Endodermal cell (in vitro differentiated cells): ENCODE measurements at regions not wholly inside any gene's neighbourhood (a gene's known extent, or its start where the extent isn't known, plus 50 kb on each side); places are given as distances from the start of the nearest gene placed in this dataset.

Experiments used
- DNase-seq: peaks from one replicate; pipeline ENCODE4 v3.0.0-alpha.2; 2017
- H3K27ac ChIP-seq: 2 replicates; pipeline ENCODE4 v1.5.1; 2013; ENCODE audit warnings: mild to moderate bottlenecking, low read depth, low read length, moderate library complexity
- H3K27me3 ChIP-seq: 2 replicates; pipeline ENCODE4 v1.6.1; 2013; ENCODE audit warnings: mild to moderate bottlenecking, low read length, moderate library complexity; ENCODE audit not compliant: insufficient read depth, control insufficient read depth, poor library complexity, severe bottlenecking
- H3K36me3 ChIP-seq: 2 replicates; pipeline ENCODE4 v1.7.0; 2013; ENCODE audit warnings: mild to moderate bottlenecking, low read length, moderate library complexity; ENCODE audit not compliant: control insufficient read depth, insufficient read depth
- H3K4me1 ChIP-seq: one replicate; pipeline ENCODE4 v1.7.0; 2013; ENCODE audit warnings: low read length; ENCODE audit not compliant: control insufficient read depth, insufficient read depth
- H3K4me3 ChIP-seq: 2 replicates; pipeline ENCODE4 v1.5.1; 2013; ENCODE audit warnings: mild to moderate bottlenecking, low read length, moderate library complexity
- H3K9ac ChIP-seq: 2 replicates; pipeline ENCODE4 v1.6.1; 2013; ENCODE audit warnings: mild to moderate bottlenecking, low read length, moderate library complexity; ENCODE audit not compliant: poor library complexity, severe bottlenecking; ENCODE audit errors: extremely low read depth
- H3K9me3 ChIP-seq: 2 replicates; pipeline ENCODE4 v1.6.1; 2013; ENCODE audit warnings: mild to moderate bottlenecking, low read length, moderate library complexity; ENCODE audit not compliant: control insufficient read depth
- H3K27ac Mint-ChIP-seq: 2 replicates; pipeline ENCODE4 v1.8.0; 2020; ENCODE audit warnings: mixed read lengths
- H3K27me3 Mint-ChIP-seq: 2 replicates; pipeline ENCODE4 v1.8.0; 2021; ENCODE audit warnings: mild to moderate bottlenecking, mixed read lengths; ENCODE audit not compliant: insufficient read depth
- H3K36me3 Mint-ChIP-seq: 2 replicates; pipeline ENCODE4 v1.8.0; 2020; ENCODE audit warnings: low read depth, mixed read lengths
- H3K4me1 Mint-ChIP-seq: 2 replicates; pipeline ENCODE4 v1.8.0; 2020; ENCODE audit warnings: mixed read lengths
- H3K4me3 Mint-ChIP-seq: 2 replicates; pipeline ENCODE4 v1.8.0; 2020; ENCODE audit warnings: mild to moderate bottlenecking, moderate library complexity, mixed read lengths
- H3K9me3 Mint-ChIP-seq: 2 replicates; pipeline ENCODE4 v1.8.0; 2020; ENCODE audit warnings: mild to moderate bottlenecking, mixed read lengths
- WGBS, 2 experiments: methylation state at CpG; one replicate each; pipeline versions ENCODE4 v1.1.5 to v1.1.7; 2013; ENCODE audit warnings: missing lambda C conversion rate in 2 of 2, mixed read lengths in 1 of 2; ENCODE audit not compliant: insufficient coverage in 1 of 2, insufficient read length in 1 of 2; 5-methylcytosine and 5-hydroxymethylcytosine counted together
- TF ChIP-seq, protein P1 (sequence below): fragments of 200-600 bp; sonication (generic); conservative IDR thresholded peaks from 2 replicates; pipeline ENCODE4 v1.5.0; 2021; ENCODE audit warnings: antibody characterized with exemption, mild to moderate bottlenecking

- H3K4me1 ChIP-seq = no peaks in the 10 kb centered on the region
- no peaks in the 10 kb centered on the region for H3K4me1 Mint-ChIP-seq
- no peak overlapping the region for H3K9ac ChIP-seq
- H3K27me3 Mint-ChIP-seq = no peaks in the 10 kb centered on the region
- no peak overlapping the region for H3K27ac Mint-ChIP-seq
- H3K27ac ChIP-seq = no peak overlapping the region
- no peak for DNase-seq
- no peaks in the 10 kb centered on the region for H3K9me3 Mint-ChIP-seq
- no peaks in the 10 kb centered on the region for H3K9me3 ChIP-seq
- TF ChIP-seq, protein P1, sequence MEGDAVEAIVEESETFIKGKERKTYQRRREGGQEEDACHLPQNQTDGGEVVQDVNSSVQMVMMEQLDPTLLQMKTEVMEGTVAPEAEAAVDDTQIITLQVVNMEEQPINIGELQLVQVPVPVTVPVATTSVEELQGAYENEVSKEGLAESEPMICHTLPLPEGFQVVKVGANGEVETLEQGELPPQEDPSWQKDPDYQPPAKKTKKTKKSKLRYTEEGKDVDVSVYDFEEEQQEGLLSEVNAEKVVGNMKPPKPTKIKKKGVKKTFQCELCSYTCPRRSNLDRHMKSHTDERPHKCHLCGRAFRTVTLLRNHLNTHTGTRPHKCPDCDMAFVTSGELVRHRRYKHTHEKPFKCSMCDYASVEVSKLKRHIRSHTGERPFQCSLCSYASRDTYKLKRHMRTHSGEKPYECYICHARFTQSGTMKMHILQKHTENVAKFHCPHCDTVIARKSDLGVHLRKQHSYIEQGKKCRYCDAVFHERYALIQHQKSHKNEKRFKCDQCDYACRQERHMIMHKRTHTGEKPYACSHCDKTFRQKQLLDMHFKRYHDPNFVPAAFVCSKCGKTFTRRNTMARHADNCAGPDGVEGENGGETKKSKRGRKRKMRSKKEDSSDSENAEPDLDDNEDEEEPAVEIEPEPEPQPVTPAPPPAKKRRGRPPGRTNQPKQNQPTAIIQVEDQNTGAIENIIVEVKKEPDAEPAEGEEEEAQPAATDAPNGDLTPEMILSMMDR = no peak
- H3K4me3 ChIP-seq = no peak overlapping the region
- no peaks in the 10 kb centered on the region for H3K27me3 ChIP-seq
- no peak overlapping the region for H3K4me3 Mint-ChIP-seq
- H3K36me3 ChIP-seq = no peaks in the 10 kb centered on the region
- H3K36me3 Mint-ChIP-seq = no peaks in the 10 kb centered on the region
- 77% methylated on average over 2 of the region's 2 CpGs; no CpG with 5 or more reads in 1 of the 2 experiments for WGBS, 2 experiments
These were observed 96.7 kb upstream of the RGS18 start for GRCh38 chr1:192061556-192061955.

DNA sequence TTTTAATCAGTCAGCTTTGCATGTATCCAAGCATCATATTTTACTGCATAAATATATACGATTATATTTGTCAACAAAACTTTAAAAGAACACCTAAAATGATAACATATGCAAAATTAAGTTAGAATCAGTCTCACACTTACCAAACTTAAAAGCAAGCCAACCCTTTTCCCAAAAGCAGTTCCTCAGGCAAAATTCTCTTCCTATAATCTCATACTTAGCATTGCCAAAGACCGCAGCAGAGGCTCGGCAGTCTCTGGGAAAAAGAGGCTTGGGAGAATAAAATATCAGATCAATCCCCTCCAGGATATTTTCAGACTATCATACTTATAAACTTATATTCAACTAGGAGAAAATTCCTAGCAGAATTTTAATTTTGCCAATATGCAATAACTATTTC lies 93.2 kb upstream of the RGS18 start:
- Mint-ChIP-seq H3K4me1 (no peaks in the 10 kb centered on the region), H3K27ac (no peak overlapping the region), H3K36me3 (no peaks in the 10 kb centered on the region), H3K4me3 (no peak overlapping the region), H3K27me3 (no peaks in the 10 kb centered on the region), H3K9me3 (no peaks in the 10 kb centered on the region)
- DNase-seq = no peak
- WGBS, 2 experiments = 93% methylated on average over 3 of the region's 3 CpGs; no CpG with 5 or more reads in 1 of the 2 experiments
- Histone ChIP-seq H3K4me1 (no peaks in the 10 kb centered on the region), H3K9ac (no peak overlapping the region), H3K4me3 (no peak overlapping the region), H3K9me3 (no peaks in the 10 kb centered on the region), H3K27ac (no peak overlapping the region), H3K27me3 (no peaks in the 10 kb centered on the region), H3K36me3 (no peaks in the 10 kb centered on the region)
- TF ChIP-seq, protein P1 = no peak

DNA sequence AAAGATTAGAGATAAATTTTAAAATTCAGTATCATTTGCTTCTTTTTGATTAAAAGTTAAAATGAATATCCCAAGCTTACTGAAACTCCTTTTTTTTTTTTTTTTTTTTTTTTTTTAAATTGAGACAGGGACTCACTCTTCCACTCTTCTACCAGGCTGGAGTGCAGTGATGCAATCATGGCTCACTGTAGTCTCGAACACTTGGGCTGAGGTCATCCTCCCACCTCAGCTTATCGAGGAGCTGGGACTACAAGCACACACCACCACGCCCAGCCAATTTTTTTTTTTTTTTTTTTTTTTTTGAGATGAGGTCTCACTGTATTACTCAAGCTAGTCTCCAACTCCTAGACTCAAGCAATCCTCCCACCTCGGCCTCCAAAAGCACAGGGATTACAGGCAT lies 92.1 kb upstream of the RGS18 start:
- no peaks in the 10 kb centered on the region for H3K36me3 Mint-ChIP-seq
- H3K27me3 Mint-ChIP-seq = no peaks in the 10 kb centered on the region
- H3K27ac ChIP-seq = no peak overlapping the region
- H3K9me3 ChIP-seq = no peaks in the 10 kb centered on the region
- DNase-seq = no peak
- no peaks in the 10 kb centered on the region for H3K9me3 Mint-ChIP-seq
- no peaks in the 10 kb centered on the region for H3K36me3 ChIP-seq
- H3K27ac Mint-ChIP-seq = no peak overlapping the region
- no peak overlapping the region for H3K4me3 ChIP-seq
- TF ChIP-seq, protein P1 = no peak
- H3K27me3 ChIP-seq = no peaks in the 10 kb centered on the region
- no peaks in the 10 kb centered on the region for H3K4me1 Mint-ChIP-seq
- H3K4me3 Mint-ChIP-seq = no peak overlapping the region
- 90% methylated on average over 2 to 4 of the region's 4 CpGs for WGBS, 2 experiments
- no peak overlapping the region for H3K9ac ChIP-seq
- H3K4me1 ChIP-seq = no peaks in the 10 kb centered on the region
